ENCODE measurements at regions not wholly inside any gene's neighbourhood (a gene's known extent, or its start where the extent isn't known, plus 50 kb on each side); places are given as distances from the start of the nearest gene placed in this dataset.
"Not testable (repeated sequence)": the region's sequence is repeated elsewhere in the genome, so short reads cannot be mapped to it uniquely, and the experiment has no call there.

DNA sequence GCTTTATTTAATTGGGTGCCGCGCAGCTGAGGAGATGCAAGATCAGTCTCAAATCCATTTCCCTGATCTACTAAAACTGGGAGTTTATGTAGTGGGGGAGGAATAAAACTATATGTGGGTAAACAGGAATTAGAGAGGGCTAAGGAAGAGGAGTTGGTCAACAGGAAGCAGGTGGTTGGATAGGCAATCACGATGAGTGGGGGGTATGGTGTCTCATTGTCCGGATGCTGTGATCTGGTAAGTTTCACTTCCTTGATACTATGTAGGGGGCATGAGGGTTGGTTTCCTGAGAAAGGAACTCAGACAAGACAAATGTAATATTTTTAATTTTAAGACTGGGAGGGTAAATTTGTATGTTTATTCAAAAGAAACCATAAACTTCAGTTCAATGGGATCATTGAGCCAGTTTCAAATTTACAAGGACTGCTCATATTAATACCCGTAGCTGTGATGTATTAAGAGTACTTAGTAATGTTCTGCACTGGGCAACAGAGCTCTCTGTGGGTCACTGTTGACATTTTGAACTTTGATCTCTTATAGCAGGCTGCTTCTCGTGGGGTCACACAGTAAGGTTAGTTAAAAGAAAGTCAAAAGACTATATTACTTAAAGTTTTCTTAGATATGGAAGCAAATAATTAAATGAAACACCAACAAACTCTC is 786.2 kb upstream of the FBXO33 start:
- Mint-ChIP-seq H3K27ac (no peak overlapping the region), H3K27me3 (no peaks in the 10 kb centered on the region), H3K4me3 (no peak overlapping the region), H3K9me3 (no peaks in the 10 kb centered on the region), H3K4me1 (peaks cover 0 to 3% (median 3%) of the 10 kb centered on the region in 3 donors), H3K36me3 (no peaks in the 10 kb centered on the region)
- H3K27me3 ChIP-seq (replicated peaks in 1 of 2; ENCODE audit: control insufficient read depth in 2 of 2, extremely low read depth in 1 of 2, insufficient read depth in 2 of 2, low read length in 1 of 2): no peaks in the 10 kb centered on the region
- H3K27ac ChIP-seq (ENCODE audit: low read length): no peak overlapping the region
- H3K9me3 ChIP-seq: no peaks in the 10 kb centered on the region
- no peak for ATAC-seq (replicated peaks in 1 of 4)
- POLR2A ChIA-PET: no interaction called here
- H3K36me3 ChIP-seq (ENCODE audit: control insufficient read depth in 2 of 2, extremely low read depth in 1 of 2, insufficient read depth in 1 of 2, low read length in 1 of 2): no peaks in the 10 kb centered on the region
- CTCF ChIA-PET: no interaction called here
- no peaks in the 10 kb centered on the region for H3K4me1 ChIP-seq (ENCODE audit: control insufficient read depth in 1 of 2, extremely low read depth in 1 of 2, insufficient read depth in 2 of 2, low read length in 2 of 2)
- H3K4me3 ChIP-seq (ENCODE audit: control insufficient read depth in 1 of 2, extremely low read depth in 1 of 2, low read length in 1 of 2): no peak overlapping the region
- WGBS (ENCODE audit: insufficient coverage): 39% methylated on average over 3 of the region's 6 CpGs
- DNase-seq: no peak

DNA sequence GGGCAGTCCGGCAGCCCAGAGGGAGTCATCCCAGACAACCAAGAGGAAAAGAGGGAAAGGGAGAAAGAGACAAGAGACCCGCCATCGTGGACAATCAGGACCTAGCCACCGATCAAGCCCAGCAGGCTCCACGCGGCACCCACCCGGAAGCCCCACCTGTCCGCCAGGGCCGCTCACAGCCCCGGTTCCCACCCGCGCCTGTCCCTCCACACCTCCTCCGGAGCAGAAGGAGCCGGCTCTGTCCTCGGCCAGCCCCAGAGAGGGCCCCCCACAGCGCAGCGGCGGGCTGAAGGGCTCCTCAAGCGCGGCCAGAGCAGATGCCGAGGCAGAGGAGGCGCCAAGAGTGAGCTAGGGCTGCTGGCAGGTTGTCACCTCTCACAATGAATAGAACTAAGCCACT is 784.7 kb upstream of the FBXO33 start:
- ATAC-seq (replicated peaks in 1 of 4): no peak
- no peaks in the 10 kb centered on the region for H3K27me3 Mint-ChIP-seq
- H3K4me1 Mint-ChIP-seq: peaks cover 0 to 3% (median 3%) of the 10 kb centered on the region in 3 donors
- H3K9me3 Mint-ChIP-seq: peaks cover 0 to 2% (median 0%) of the 10 kb centered on the region in 3 donors
- Histone ChIP-seq H3K27me3 (replicated peaks in 1 of 2; ENCODE audit: control insufficient read depth in 2 of 2, extremely low read depth in 1 of 2, insufficient read depth in 2 of 2, low read length in 1 of 2) (no peaks in the 10 kb centered on the region), H3K27ac (ENCODE audit: low read length) (no peak overlapping the region), H3K4me3 (ENCODE audit: control insufficient read depth in 1 of 2, extremely low read depth in 1 of 2, low read length in 1 of 2) (no peak overlapping the region), H3K9me3 (no peaks in the 10 kb centered on the region), H3K36me3 (ENCODE audit: control insufficient read depth in 2 of 2, extremely low read depth in 1 of 2, insufficient read depth in 1 of 2, low read length in 1 of 2) (no peaks in the 10 kb centered on the region), H3K4me1 (ENCODE audit: control insufficient read depth in 1 of 2, extremely low read depth in 1 of 2, insufficient read depth in 2 of 2, low read length in 2 of 2) (no peaks in the 10 kb centered on the region)
- CTCF ChIA-PET: no interaction called here
- POLR2A ChIA-PET: no interaction called here
- DNase-seq: no peak
- H3K4me3 Mint-ChIP-seq: no peak overlapping the region
- no peaks in the 10 kb centered on the region for H3K36me3 Mint-ChIP-seq
- no peak overlapping the region for H3K27ac Mint-ChIP-seq
- WGBS (ENCODE audit: insufficient coverage): 95% methylated on average over 14 of the region's 22 CpGs

DNA sequence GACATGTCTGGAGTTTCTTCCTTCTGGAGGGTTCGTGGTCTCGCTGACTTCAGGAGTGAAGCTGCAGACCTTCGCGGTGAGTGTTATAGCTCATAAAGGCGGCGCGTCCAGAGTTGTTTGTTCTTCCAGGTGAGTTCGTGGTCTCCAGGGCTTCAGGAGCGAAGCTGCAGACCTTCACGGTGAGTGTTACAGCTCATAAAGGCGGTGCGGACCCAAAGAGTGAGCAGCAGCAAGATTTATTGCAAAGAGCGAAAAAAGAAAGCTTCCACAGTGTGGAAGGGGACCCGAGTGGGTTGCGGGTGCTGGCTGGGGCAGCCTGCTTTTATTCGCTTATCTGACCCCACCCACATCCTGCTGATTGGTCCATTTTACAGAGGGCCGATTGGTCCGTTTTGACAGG is 784.2 kb upstream of the FBXO33 start:
- H3K27me3 Mint-ChIP-seq; H3K4me1 Mint-ChIP-seq; POLR2A ChIA-PET; H3K27ac ChIP-seq (ENCODE audit: low read length); DNase-seq; H3K4me1 ChIP-seq (ENCODE audit: control insufficient read depth in 1 of 2, extremely low read depth in 1 of 2, insufficient read depth in 2 of 2, low read length in 2 of 2); H3K27ac Mint-ChIP-seq; H3K36me3 Mint-ChIP-seq; H3K27me3 ChIP-seq (replicated peaks in 1 of 2; ENCODE audit: control insufficient read depth in 2 of 2, extremely low read depth in 1 of 2, insufficient read depth in 2 of 2, low read length in 1 of 2); H3K9me3 ChIP-seq; ATAC-seq (replicated peaks in 1 of 4); CTCF ChIA-PET; H3K36me3 ChIP-seq (ENCODE audit: control insufficient read depth in 2 of 2, extremely low read depth in 1 of 2, insufficient read depth in 1 of 2, low read length in 1 of 2); H3K4me3 ChIP-seq (ENCODE audit: control insufficient read depth in 1 of 2, extremely low read depth in 1 of 2, low read length in 1 of 2); H3K9me3 Mint-ChIP-seq; H3K4me3 Mint-ChIP-seq: not testable (repeated sequence)
- WGBS (ENCODE audit: insufficient coverage): 85% methylated on average over 15 of the region's 18 CpGs

GRCh38 chr14:40213701-40214100 is 781.5 kb upstream of the FBXO33 start:
- no peak overlapping the region for H3K4me3 Mint-ChIP-seq
- no peak overlapping the region for H3K4me3 ChIP-seq (ENCODE audit: control insufficient read depth in 1 of 2, extremely low read depth in 1 of 2, low read length in 1 of 2)
- H3K9me3 Mint-ChIP-seq: peaks cover 6 to 7% (median 6%) of the 10 kb centered on the region in 3 donors
- no peaks in the 10 kb centered on the region for H3K9me3 ChIP-seq
- H3K4me1 ChIP-seq (ENCODE audit: control insufficient read depth in 1 of 2, extremely low read depth in 1 of 2, insufficient read depth in 2 of 2, low read length in 2 of 2): no peaks in the 10 kb centered on the region
- H3K27me3 Mint-ChIP-seq: no peaks in the 10 kb centered on the region
- H3K27me3 ChIP-seq (replicated peaks in 1 of 2; ENCODE audit: control insufficient read depth in 2 of 2, extremely low read depth in 1 of 2, insufficient read depth in 2 of 2, low read length in 1 of 2): no peaks in the 10 kb centered on the region
- DNase-seq (no peak), ATAC-seq (replicated peaks in 1 of 4) (no peak)
- H3K27ac Mint-ChIP-seq: no peak overlapping the region
- H3K36me3 Mint-ChIP-seq: no peaks in the 10 kb centered on the region
- no peaks in the 10 kb centered on the region for H3K36me3 ChIP-seq (ENCODE audit: control insufficient read depth in 2 of 2, extremely low read depth in 1 of 2, insufficient read depth in 1 of 2, low read length in 1 of 2)
- H3K27ac ChIP-seq (ENCODE audit: low read length): no peak overlapping the region
- CTCF ChIA-PET: interaction anchor here in 1 of 2 donors (0.6 kb wide), 1 partner anchor 34 kb away, joined by 4 read pairs; no protein-coding TSS in a partner anchor
- POLR2A ChIA-PET: no interaction called here
- peaks cover 0 to 3% (median 3%) of the 10 kb centered on the region in 3 donors for H3K4me1 Mint-ChIP-seq

DNA sequence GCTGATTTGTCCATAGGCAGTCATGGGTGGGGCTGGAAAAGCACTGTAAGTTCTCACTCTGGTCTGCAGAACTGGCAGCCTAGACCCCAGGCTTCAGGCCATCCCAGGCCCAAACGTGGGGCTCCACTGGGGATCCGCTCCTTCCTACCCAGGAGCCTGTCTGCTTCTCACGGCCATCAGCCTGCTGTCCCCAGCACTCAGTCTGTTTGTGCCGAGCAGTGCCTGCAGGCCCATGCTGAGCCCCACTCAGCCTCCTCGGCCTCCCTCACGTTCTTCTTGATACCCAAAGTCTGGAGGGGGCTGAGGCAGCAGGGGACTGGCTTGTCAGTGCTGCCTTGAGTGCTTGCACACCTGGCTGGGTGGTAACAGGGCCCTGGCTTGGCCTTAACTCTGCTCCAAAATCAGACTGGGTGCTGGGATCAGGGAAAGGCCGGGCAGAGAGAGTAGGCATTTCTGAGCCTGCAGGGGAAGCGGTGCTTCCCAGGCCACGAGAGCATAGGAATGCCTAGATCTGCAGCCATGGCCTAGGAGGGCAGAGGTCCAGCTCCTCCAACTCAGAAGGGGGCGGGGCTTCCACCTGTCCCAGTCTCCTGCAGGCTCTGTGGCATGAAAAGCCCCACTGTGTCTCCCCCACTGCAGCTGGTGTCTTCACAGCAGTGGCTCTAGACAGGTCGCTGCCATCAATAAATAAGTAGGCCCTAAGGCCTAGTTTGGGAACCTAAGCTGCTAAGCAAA is 772.4 kb upstream of the FBXO33 start:
- Mint-ChIP-seq H3K27me3 (no peaks in the 10 kb centered on the region), H3K4me1 (no peaks in the 10 kb centered on the region), H3K9me3 (peaks cover 6 to 15% (median 12%) of the 10 kb centered on the region in 3 donors), H3K4me3 (no peak overlapping the region), H3K36me3 (no peaks in the 10 kb centered on the region), H3K27ac (no peak overlapping the region)
- Histone ChIP-seq H3K4me1 (ENCODE audit: control insufficient read depth in 1 of 2, extremely low read depth in 1 of 2, insufficient read depth in 2 of 2, low read length in 2 of 2) (no peaks in the 10 kb centered on the region), H3K27me3 (replicated peaks in 1 of 2; ENCODE audit: control insufficient read depth in 2 of 2, extremely low read depth in 1 of 2, insufficient read depth in 2 of 2, low read length in 1 of 2) (no peaks in the 10 kb centered on the region), H3K27ac (ENCODE audit: low read length) (no peak overlapping the region), H3K36me3 (ENCODE audit: control insufficient read depth in 2 of 2, extremely low read depth in 1 of 2, insufficient read depth in 1 of 2, low read length in 1 of 2) (no peaks in the 10 kb centered on the region), H3K9me3 (peaks cover 5% of the 10 kb centered on the region), H3K4me3 (ENCODE audit: control insufficient read depth in 1 of 2, extremely low read depth in 1 of 2, low read length in 1 of 2) (no peak overlapping the region)
- ChIA-PET POLR2A (no interaction called here), CTCF (no interaction called here)
- no peak for ATAC-seq (replicated peaks in 1 of 4)
- no peak for DNase-seq
- 74% methylated on average over 11 of the region's 11 CpGs for WGBS (ENCODE audit: insufficient coverage)

DNA sequence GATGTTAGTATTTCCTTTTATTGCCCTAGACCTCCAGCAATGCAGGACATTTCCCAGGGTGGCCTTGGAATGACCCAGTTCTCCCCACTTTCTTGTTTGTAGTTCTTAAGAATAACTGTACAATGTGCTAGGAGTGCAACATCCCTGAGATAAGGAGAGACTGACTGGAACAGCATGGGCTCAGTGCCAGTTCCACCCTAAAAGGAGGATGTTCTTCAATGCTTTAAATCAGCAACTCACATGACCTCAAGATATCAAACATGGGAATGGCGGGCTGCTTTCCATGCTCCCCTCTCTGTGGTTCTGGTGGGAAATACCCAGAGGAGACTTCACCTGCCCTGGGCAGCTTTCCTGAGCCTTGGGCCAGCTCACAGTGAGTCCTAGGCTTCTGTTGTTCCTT is 766.9 kb upstream of the FBXO33 start:
- no peaks in the 10 kb centered on the region for H3K4me1 ChIP-seq (ENCODE audit: control insufficient read depth in 1 of 2, extremely low read depth in 1 of 2, insufficient read depth in 2 of 2, low read length in 2 of 2)
- Mint-ChIP-seq H3K27me3 (no peaks in the 10 kb centered on the region), H3K4me3 (no peak overlapping the region), H3K27ac (no peak overlapping the region), H3K9me3 (peaks cover 2 to 6% (median 3%) of the 10 kb centered on the region in 3 donors), H3K4me1 (no peaks in the 10 kb centered on the region), H3K36me3 (no peaks in the 10 kb centered on the region)
- ChIA-PET CTCF (no interaction called here), POLR2A (no interaction called here)
- no peak for DNase-seq
- H3K27ac ChIP-seq (ENCODE audit: low read length): no peak overlapping the region
- H3K27me3 ChIP-seq (replicated peaks in 1 of 2; ENCODE audit: control insufficient read depth in 2 of 2, extremely low read depth in 1 of 2, insufficient read depth in 2 of 2, low read length in 1 of 2): no peaks in the 10 kb centered on the region
- H3K36me3 ChIP-seq (ENCODE audit: control insufficient read depth in 2 of 2, extremely low read depth in 1 of 2, insufficient read depth in 1 of 2, low read length in 1 of 2): no peaks in the 10 kb centered on the region
- H3K4me3 ChIP-seq (ENCODE audit: control insufficient read depth in 1 of 2, extremely low read depth in 1 of 2, low read length in 1 of 2): no peak overlapping the region
- no CpG with 5 or more reads among the region's 1 CpG for WGBS (ENCODE audit: insufficient coverage)
- H3K9me3 ChIP-seq: peaks cover 2% of the 10 kb centered on the region
- no peak for ATAC-seq (replicated peaks in 1 of 4)
